Uterus (tissue), 3 donors: ENCODE measurements at regions not wholly inside any gene's neighbourhood (a gene's known extent, or its start where the extent isn't known, plus 50 kb on each side); places are given as distances from the start of the nearest gene placed in this dataset.

Source experiments
- DNase-seq, 2 donors: peaks; one replicate each; pipeline ENCODE4 v3.0.0-alpha.2; 2019 to 2020
- H3K27ac ChIP-seq, 2 donors: fragments of 200-600 bp; sonication (generic); 1 replicate in 1 of 2; 2 replicates in 1 of 2; pipeline ENCODE4 v1.5.1; 2016 to 2018
- H3K27me3 ChIP-seq, 2 donors: fragments of 200-600 bp; sonication (generic); one replicate each; pipeline ENCODE4 v1.5.1; 2018 to 2019; ENCODE audit warnings: control low read depth in 1 of 2
- H3K36me3 ChIP-seq, 2 donors: fragments of 200-600 bp; sonication (generic); one replicate each; pipeline ENCODE4 v1.5.1; 2019; ENCODE audit warnings: control low read depth in 1 of 2
- H3K4me1 ChIP-seq, 2 donors: fragments of 200-600 bp; sonication (generic); one replicate each; pipeline ENCODE4 v1.5.1; 2018 to 2019; ENCODE audit warnings: control low read depth in 1 of 2
- H3K4me3 ChIP-seq, 2 donors: fragments of 200-600 bp; sonication (generic); 1 replicate in 1 of 2; 2 replicates in 1 of 2; pipeline ENCODE4 v1.5.1; 2018 to 2019; ENCODE audit warnings: mild to moderate bottlenecking in 1 of 2
- H3K9me3 ChIP-seq, 2 donors: fragments of 200-600 bp; sonication (generic); one replicate each; pipeline ENCODE4 v1.5.1; 2019; ENCODE audit warnings: control low read depth in 1 of 2
- POLR2A ChIP-seq, 2 donors: fragments of 450-650 bp; IDR thresholded peaks; one replicate each; pipeline ENCODE4 v1.6.1; 2016; ENCODE audit warnings: antibody characterized with exemption in 2 of 2, mild to moderate bottlenecking in 1 of 2, moderate library complexity in 1 of 2
- intact Hi-C: fragments of 100-400 bp; cut with DNase I; formaldehyde crosslinking; loops from one replicate; pipeline ENCODE4 v1.15.1; 2023; ENCODE audit warnings: low total_unique reads
- TF ChIP-seq, protein P1 (sequence below), 4 experiments: fragments of 200-600 bp in 2 of 4; fragments of 450-650 bp in 2 of 4; sonication (generic) in 2 of 4; IDR thresholded peaks; one replicate each; pipeline ENCODE4 v1.5.1; 2016 to 2019; ENCODE audit warnings: antibody characterized with exemption in 4 of 4, mild to moderate bottlenecking in 2 of 4, moderate library complexity in 1 of 4
- donor health status: DM: yes; HTN: yes; CAD: no.

DNA sequence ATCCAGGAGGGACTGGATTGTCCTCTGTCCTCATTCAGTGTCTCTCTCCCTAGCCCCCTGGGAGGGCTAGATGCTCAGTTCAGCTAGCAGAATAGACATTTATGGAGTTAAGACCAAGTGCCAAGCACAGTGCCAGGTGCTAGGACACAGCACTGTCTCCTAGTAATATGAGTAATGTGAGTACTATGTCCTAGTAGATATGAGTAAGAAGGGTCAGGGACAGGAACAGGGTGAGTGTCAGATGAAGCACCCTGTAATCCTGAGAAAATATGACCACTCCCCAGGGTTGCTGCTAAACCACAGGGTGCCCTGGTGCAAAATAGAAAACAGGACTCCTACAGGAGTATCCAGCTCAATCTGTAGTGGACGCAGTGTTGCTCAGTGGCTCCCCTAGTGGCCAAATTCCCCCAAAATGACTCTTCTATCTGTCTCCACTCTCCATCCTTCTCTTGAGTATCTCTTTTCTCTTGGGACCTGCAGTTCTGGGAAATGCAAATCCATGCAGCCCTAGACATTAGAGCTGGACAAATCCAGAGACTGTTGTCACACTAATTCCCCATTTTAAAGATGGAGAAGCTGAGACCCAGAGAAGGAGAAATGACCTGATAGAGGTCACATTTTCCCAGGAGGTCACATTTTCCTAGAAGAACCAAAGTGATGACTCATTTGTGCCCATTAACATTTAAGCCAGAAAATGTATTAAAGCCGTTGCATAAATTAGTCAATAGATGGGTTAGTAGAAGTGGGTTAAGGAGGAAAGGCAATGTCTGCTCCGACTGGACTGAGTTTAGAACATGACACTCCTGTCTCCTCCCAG is 214.3 kb downstream of the NXPE2 start:
- no peak overlapping the region for H3K4me3 ChIP-seq
- H3K4me1 ChIP-seq = no peaks in the 10 kb centered on the region
- H3K36me3 ChIP-seq = no peaks in the 10 kb centered on the region
- intact Hi-C loops = no loop called here
- no peak for DNase-seq
- H3K27me3 ChIP-seq = no peaks in the 10 kb centered on the region
- TF ChIP-seq, protein P1, sequence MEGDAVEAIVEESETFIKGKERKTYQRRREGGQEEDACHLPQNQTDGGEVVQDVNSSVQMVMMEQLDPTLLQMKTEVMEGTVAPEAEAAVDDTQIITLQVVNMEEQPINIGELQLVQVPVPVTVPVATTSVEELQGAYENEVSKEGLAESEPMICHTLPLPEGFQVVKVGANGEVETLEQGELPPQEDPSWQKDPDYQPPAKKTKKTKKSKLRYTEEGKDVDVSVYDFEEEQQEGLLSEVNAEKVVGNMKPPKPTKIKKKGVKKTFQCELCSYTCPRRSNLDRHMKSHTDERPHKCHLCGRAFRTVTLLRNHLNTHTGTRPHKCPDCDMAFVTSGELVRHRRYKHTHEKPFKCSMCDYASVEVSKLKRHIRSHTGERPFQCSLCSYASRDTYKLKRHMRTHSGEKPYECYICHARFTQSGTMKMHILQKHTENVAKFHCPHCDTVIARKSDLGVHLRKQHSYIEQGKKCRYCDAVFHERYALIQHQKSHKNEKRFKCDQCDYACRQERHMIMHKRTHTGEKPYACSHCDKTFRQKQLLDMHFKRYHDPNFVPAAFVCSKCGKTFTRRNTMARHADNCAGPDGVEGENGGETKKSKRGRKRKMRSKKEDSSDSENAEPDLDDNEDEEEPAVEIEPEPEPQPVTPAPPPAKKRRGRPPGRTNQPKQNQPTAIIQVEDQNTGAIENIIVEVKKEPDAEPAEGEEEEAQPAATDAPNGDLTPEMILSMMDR (IDR thresholded peaks at IDR 0.05) = no peak
- no peak for TF ChIP-seq POLR2A (IDR thresholded peaks at IDR 0.05)
- no peaks in the 10 kb centered on the region for H3K9me3 ChIP-seq
- no peak overlapping the region for H3K27ac ChIP-seq

DNA sequence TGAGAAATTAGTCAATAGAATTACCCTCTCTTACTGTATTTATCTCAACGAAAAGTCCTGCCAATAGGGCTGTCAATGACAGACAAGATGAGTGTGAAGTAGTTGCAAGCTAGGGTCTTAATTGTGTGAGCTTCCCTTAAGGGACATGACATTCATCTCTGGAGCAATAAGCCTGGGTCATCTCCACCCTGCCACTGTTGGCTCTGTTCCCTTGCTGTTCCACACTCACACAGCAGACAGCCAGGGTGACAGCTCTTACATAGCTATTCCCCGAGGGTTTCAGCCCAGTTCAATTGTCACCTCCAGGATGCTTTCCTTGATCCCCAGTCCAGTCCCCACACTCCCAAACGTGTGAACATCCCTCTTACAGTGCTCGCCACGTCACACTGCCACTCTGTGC is 215.0 kb downstream of the NXPE2 start:
- H3K27ac ChIP-seq = no peak overlapping the region
- H3K36me3 ChIP-seq = no peaks in the 10 kb centered on the region
- no peaks in the 10 kb centered on the region for H3K9me3 ChIP-seq
- no peak for DNase-seq
- intact Hi-C loops = no loop called here
- TF ChIP-seq, protein P1 (IDR thresholded peaks at IDR 0.05) = no peak
- TF ChIP-seq POLR2A (IDR thresholded peaks at IDR 0.05) = no peak
- no peaks in the 10 kb centered on the region for H3K4me1 ChIP-seq
- H3K27me3 ChIP-seq = no peaks in the 10 kb centered on the region
- H3K4me3 ChIP-seq = no peak overlapping the region

DNA sequence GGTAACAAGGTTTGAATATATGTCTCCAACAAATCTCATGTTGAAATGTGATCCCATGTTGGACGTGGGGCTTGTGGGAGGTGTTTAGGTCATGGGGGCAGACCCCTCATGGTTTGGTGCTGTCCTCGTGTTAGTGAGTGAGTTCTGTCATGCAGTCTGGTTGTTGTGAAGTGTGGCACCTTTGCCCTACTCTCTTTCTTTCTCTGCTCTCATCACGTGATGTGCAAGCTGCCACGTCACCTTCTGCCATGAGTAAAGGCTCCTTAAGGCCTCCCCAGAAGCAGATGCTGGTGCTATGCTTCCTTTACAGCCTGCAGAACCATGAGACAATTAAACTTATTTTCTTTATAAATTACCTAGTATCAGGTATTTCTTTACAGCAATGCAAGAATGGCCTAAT is 218.3 kb downstream of the NXPE2 start:
- H3K36me3 ChIP-seq = no peaks in the 10 kb centered on the region
- no peak overlapping the region for H3K4me3 ChIP-seq
- H3K9me3 ChIP-seq = no peaks in the 10 kb centered on the region
- DNase-seq = no peak
- no peaks in the 10 kb centered on the region for H3K27me3 ChIP-seq
- H3K4me1 ChIP-seq = no peaks in the 10 kb centered on the region
- H3K27ac ChIP-seq = no peak overlapping the region
- intact Hi-C loops = no loop called here
- no peak for TF ChIP-seq POLR2A (IDR thresholded peaks at IDR 0.05)
- TF ChIP-seq, protein P1 (IDR thresholded peaks at IDR 0.05) = no peak

DNA sequence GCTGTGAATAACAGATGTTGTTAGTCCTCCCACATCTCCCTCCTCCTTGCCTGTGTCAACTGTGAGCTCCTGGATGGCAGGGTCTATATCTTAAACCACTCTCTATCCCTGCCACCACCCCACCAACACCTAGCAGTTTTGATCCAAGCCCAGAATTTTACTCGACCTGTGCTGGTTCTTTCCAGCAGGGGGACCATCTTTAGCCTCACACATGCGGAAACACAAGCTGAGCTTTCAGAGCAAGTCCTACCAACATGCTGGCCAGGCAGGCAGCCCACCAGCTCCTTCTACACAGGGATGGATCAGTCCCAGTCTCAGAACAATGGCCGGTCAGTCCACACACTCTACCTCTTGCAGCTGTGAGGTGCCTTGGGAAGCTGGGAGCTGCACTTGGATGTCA is 231.5 kb downstream of the NXPE2 start:
- intact Hi-C loops = no loop called here
- Histone ChIP-seq H3K4me3 (no peak overlapping the region), H3K4me1 (no peaks in the 10 kb centered on the region), H3K9me3 (no peaks in the 10 kb centered on the region), H3K27me3 (no peaks in the 10 kb centered on the region), H3K27ac (no peak overlapping the region), H3K36me3 (no peaks in the 10 kb centered on the region)
- TF ChIP-seq, protein P1 (IDR thresholded peaks at IDR 0.05) = no peak
- no peak for TF ChIP-seq POLR2A (IDR thresholded peaks at IDR 0.05)
- DNase-seq = no peak

DNA sequence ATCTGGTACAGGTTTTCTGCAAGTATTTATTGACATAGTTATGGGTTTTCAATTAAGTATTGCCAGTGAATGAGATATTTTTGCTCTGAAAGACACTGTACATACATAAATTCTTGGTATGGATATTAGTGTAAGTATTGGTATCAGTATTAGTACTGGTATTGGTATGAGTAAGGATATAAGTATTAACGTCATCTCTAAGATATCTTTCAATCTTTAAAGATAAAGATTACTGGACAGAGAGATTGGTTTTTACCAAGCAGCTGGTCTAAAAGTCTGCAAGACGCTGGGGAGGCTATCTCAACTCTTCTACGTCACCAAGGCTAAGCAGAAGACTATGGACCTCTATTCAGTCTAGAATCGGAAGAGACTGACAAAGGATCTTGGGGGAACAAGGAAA is 234.5 kb downstream of the NXPE2 start:
- no peaks in the 10 kb centered on the region for H3K9me3 ChIP-seq
- H3K4me1 ChIP-seq = no peaks in the 10 kb centered on the region
- H3K27ac ChIP-seq = no peak overlapping the region
- no peak overlapping the region for H3K4me3 ChIP-seq
- intact Hi-C loops = no loop called here
- no peaks in the 10 kb centered on the region for H3K36me3 ChIP-seq
- no peaks in the 10 kb centered on the region for H3K27me3 ChIP-seq
- DNase-seq = no peak
- TF ChIP-seq, protein P1 (IDR thresholded peaks at IDR 0.05) = no peak
- no peak for TF ChIP-seq POLR2A (IDR thresholded peaks at IDR 0.05)
